SU-DHL-6 (cell line): ENCODE measurements at regions not wholly inside any gene's neighbourhood (a gene's known extent, or its start where the extent isn't known, plus 50 kb on each side); places are given as distances from the start of the nearest gene placed in this dataset.

Experiments used
- H2AFZ ChIP-seq: fragments of 200-600 bp; sonication (generic); 2 replicates; pipeline ENCODE4 v1.6.1; 2014; ENCODE audit warnings: low read depth, mild to moderate bottlenecking, moderate library complexity, mixed read lengths, antibody characterized with exemption, low read length; ENCODE audit not compliant: severe bottlenecking
- H3F3A ChIP-seq: fragments of 200-600 bp; shearing (Covaris generic); 2 replicates; pipeline ENCODE4 v1.6.0; 2016; ENCODE audit warnings: antibody characterized with exemption, mild to moderate bottlenecking; ENCODE audit not compliant: insufficient read depth
- H3K27ac ChIP-seq: fragments of 200-600 bp; sonication (generic); 2 replicates; pipeline ENCODE4 v1.5.1; 2016; ENCODE audit warnings: low read depth, mild to moderate bottlenecking, low read length, moderate library complexity, mixed read lengths
- H3K27me3 ChIP-seq: fragments of 200-600 bp; sonication (generic), shearing (Covaris generic); 2 replicates; pipeline ENCODE4 v1.6.0; 2014; ENCODE audit warnings: mild to moderate bottlenecking, low read length
- H3K36me3 ChIP-seq: fragments of 200-600 bp; sonication (generic); 2 replicates; pipeline ENCODE4 v1.6.1; 2014; ENCODE audit warnings: mild to moderate bottlenecking, low read length, mixed read lengths
- H3K4me2 ChIP-seq: fragments of 300-600, 200-600 bp; shearing (Covaris generic), sonication (generic); 2 replicates; pipeline ENCODE4 v1.6.0; 2014; ENCODE audit warnings: low read length, low read depth, mild to moderate bottlenecking; ENCODE audit not compliant: poor library complexity, severe bottlenecking
- H3K4me3 ChIP-seq: fragments of 200-600 bp; sonication (generic); 2 replicates; pipeline ENCODE4 v1.5.1; 2014; ENCODE audit warnings: antibody characterized with exemption, low read length, mild to moderate bottlenecking, mixed read lengths; ENCODE audit not compliant: insufficient read depth, poor library complexity, severe bottlenecking
- H3K79me2 ChIP-seq: fragments of 200-600 bp; sonication (generic); 2 replicates; pipeline ENCODE4 v1.6.1; 2014; ENCODE audit warnings: mild to moderate bottlenecking, low read length, moderate library complexity; ENCODE audit not compliant: insufficient read depth
- H3K9ac ChIP-seq: fragments of 200-600 bp; sonication (generic); 2 replicates; pipeline ENCODE4 v1.7.0; 2014; ENCODE audit warnings: mild to moderate bottlenecking, low read length
- H3K9me2 ChIP-seq: fragments of 200-600 bp; sonication (generic); replicated peaks from 2 replicates; pipeline ENCODE4 v1.6.1; 2014; ENCODE audit warnings: low read length; ENCODE audit not compliant: insufficient read depth
- H3K9me3 ChIP-seq: fragments of 200-600 bp; sonication (generic); 2 replicates; pipeline ENCODE4 v1.6.1; 2014; ENCODE audit warnings: low read length, mixed read lengths; ENCODE audit not compliant: insufficient read depth
- H4K20me1 ChIP-seq: fragments of 200-600 bp; sonication (generic); 2 replicates; pipeline ENCODE4 v1.6.1; 2014; ENCODE audit warnings: low read depth, mild to moderate bottlenecking, antibody characterized with exemption, low read length, moderate library complexity, mixed read lengths
- EZH2phosphoT487 ChIP-seq: fragments of 200-600 bp; sonication (generic), shearing (Covaris generic); conservative IDR thresholded peaks from 2 replicates; pipeline ENCODE4 v1.6.1; 2018; ENCODE audit warnings: mild to moderate bottlenecking, antibody characterized with exemption, low read length, moderate library complexity, mixed read lengths
- TF ChIP-seq, protein P1 (sequence below): fragments of 200-600 bp; sonication (generic); IDR thresholded peaks from one replicate; pipeline ENCODE4 v1.5.1; 2017; ENCODE audit warnings: antibody characterized with exemption, mild to moderate bottlenecking, low read length, moderate library complexity; ENCODE audit not compliant: insufficient read depth, poor library complexity, severe bottlenecking

DNA sequence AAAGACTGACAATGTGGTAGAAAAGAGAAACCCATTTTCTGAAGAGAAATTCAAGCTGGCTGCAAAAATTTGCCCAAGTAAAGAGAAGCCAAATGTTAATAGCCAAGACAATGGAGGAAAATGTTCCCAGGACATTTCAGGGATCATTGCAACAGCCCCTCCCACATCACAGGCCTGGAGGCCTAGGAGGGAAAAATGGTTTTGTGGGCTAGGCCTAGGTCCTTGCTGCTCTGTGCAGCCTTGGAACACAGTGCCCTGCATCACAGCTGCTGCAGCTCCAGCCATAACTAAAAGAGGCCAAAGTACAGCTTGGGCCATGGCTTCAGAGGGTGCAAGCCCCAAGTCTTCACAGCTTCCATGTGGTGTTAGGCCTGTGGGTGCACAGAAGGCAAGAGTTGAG, 332.4 kb upstream of the LRIG3 start:
- no peaks in the 10 kb centered on the region for H3K36me3 ChIP-seq
- no peak overlapping the region for H3K27ac ChIP-seq
- H3K9me2 ChIP-seq, result no peaks in the 10 kb centered on the region
- H4K20me1 ChIP-seq, result no peaks in the 10 kb centered on the region
- TF ChIP-seq EZH2phosphoT487, result no peak
- TF ChIP-seq, protein P1, sequence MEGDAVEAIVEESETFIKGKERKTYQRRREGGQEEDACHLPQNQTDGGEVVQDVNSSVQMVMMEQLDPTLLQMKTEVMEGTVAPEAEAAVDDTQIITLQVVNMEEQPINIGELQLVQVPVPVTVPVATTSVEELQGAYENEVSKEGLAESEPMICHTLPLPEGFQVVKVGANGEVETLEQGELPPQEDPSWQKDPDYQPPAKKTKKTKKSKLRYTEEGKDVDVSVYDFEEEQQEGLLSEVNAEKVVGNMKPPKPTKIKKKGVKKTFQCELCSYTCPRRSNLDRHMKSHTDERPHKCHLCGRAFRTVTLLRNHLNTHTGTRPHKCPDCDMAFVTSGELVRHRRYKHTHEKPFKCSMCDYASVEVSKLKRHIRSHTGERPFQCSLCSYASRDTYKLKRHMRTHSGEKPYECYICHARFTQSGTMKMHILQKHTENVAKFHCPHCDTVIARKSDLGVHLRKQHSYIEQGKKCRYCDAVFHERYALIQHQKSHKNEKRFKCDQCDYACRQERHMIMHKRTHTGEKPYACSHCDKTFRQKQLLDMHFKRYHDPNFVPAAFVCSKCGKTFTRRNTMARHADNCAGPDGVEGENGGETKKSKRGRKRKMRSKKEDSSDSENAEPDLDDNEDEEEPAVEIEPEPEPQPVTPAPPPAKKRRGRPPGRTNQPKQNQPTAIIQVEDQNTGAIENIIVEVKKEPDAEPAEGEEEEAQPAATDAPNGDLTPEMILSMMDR, result no peak
- H3K4me3 ChIP-seq, result no peak overlapping the region
- H3K4me2 ChIP-seq, result no peak overlapping the region
- H3K79me2 ChIP-seq, result no peaks in the 10 kb centered on the region
- H3K9me3 ChIP-seq, result no peaks in the 10 kb centered on the region
- H3K27me3 ChIP-seq, result no peaks in the 10 kb centered on the region
- no peaks in the 10 kb centered on the region for H3F3A ChIP-seq
- H3K9ac ChIP-seq, result no peak overlapping the region
- H2AFZ ChIP-seq, result no peak overlapping the region

DNA sequence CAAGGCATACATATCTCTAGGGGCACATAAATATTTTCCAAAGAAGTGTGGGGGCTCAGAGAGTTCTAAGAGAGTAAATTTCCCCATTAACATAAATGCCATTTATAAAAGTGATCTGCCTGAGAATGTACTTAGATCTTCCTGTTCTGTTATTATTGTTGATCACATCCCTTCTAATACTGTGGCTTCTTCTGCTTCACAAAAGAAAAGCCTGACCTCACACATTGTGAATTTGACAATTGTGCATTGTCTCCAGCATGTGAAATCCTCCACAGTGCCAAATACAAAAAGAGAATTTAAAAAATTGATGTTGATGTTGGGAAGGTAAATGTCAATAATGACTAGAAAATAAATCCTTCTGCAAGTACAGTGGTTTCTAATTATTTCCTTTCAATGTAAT, 330.5 kb upstream of the LRIG3 start:
- TF ChIP-seq EZH2phosphoT487, result no peak
- TF ChIP-seq, protein P1, result no peak
- Histone ChIP-seq H2AFZ (no peak overlapping the region), H4K20me1 (no peaks in the 10 kb centered on the region)

DNA sequence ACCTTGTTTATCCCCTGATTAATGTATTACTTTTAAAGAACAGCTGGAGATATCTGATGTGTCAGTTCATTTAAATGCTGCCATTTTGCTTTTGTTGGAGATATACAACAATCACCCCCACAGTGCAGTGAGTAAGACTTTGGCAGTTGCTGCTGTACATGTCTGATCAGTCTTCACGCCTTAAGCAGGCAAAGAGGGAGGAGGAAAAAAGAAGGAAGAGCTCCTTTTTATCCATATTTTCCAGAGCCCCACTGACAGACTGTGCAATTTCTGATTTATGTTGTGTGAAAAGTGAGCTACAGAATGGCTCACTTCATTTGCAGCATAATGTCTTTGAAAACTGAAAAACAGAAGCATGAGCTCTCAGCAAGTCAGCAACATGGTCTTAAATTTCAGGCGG, 319.7 kb upstream of the LRIG3 start:
- H3K27ac ChIP-seq, result no peak overlapping the region
- H3K9me3 ChIP-seq, result no peaks in the 10 kb centered on the region
- no peaks in the 10 kb centered on the region for H3K79me2 ChIP-seq
- no peaks in the 10 kb centered on the region for H3K36me3 ChIP-seq
- H3K4me3 ChIP-seq, result no peak overlapping the region
- TF ChIP-seq, protein P1, result no peak
- no peak for TF ChIP-seq EZH2phosphoT487
- no peaks in the 10 kb centered on the region for H3K9me2 ChIP-seq
- no peaks in the 10 kb centered on the region for H3K27me3 ChIP-seq
- H3K4me2 ChIP-seq, result no peak overlapping the region
- H3K9ac ChIP-seq, result no peak overlapping the region
- H2AFZ ChIP-seq, result no peak overlapping the region
- H3F3A ChIP-seq, result no peaks in the 10 kb centered on the region
- H4K20me1 ChIP-seq, result no peaks in the 10 kb centered on the region

More for the DNA sequence above, 330.5 kb upstream of the LRIG3 start:
- Histone ChIP-seq H3K27me3 (no peaks in the 10 kb centered on the region), H3K36me3 (no peaks in the 10 kb centered on the region), H3K9me3 (no peaks in the 10 kb centered on the region), H3K9ac (no peak overlapping the region), H3K4me3 (no peak overlapping the region), H3F3A (no peaks in the 10 kb centered on the region), H3K4me2 (no peak overlapping the region), H3K9me2 (no peaks in the 10 kb centered on the region), H3K27ac (no peak overlapping the region), H3K79me2 (no peaks in the 10 kb centered on the region)
